ENCODE measurements at regions not wholly inside any gene's neighbourhood (a gene's known extent, or its start where the extent isn't known, plus 50 kb on each side); places are given as distances from the start of the nearest gene placed in this dataset.

DNA sequence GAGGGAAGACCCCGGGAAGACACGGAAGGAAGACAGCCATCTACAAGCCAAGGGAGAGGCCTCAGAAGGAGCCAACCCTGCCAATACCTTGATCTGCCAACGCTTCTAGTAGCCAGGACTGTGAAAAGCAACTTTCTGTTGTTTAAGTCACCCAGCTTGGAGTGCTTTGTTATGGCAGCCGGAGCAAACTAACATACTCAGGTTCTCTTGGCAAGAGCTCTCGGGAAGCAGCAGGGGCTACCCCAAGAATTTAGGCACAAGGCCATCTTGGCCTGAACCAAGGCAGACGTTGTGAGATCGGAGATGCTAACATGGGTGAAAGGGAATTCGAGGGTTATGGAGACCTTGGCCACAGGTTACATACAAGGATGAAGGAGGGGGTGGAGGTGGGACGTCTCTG, 78.6 kb upstream of the KLHL29 start:
- no peak overlapping the region for H4K91ac ChIP-seq (ENCODE audit: insufficient read depth, low read depth, low read length)
- H3K27ac ChIP-seq (ENCODE audit: insufficient read depth, low read length), result no peak overlapping the region
- ChIA-PET CTCF (no interaction called here), POLR2A (ENCODE audit: unreplicated experiment) (no interaction called here)
- in situ Hi-C loops (cut with MboI; ENCODE audit: low sequenced_read_pairs), result no loop called here
- no peak overlapping the region for H2AK9ac ChIP-seq (replicated peaks; ENCODE audit: low read depth, low read length, poor library complexity)
- no peak overlapping the region for H3K23ac ChIP-seq (ENCODE audit: low read depth, low read length)
- no peak overlapping the region for H3K9ac ChIP-seq (ENCODE audit: low read depth, low read length)
- H3K14ac ChIP-seq (replicated peaks; ENCODE audit: low read depth, low read length), result no peak overlapping the region
- ATAC-seq (ENCODE audit: low read depth) (no peak), DNase-seq (no peak)
- no peak overlapping the region for H3K4ac ChIP-seq (ENCODE audit: low read depth, low read length)
- no peaks in the 10 kb centered on the region for H4K20me1 ChIP-seq (ENCODE audit: insufficient read depth, low read length)
- peaks cover 15% of the 10 kb centered on the region for H3K27me3 ChIP-seq (ENCODE audit: control insufficient read depth, insufficient read depth, low read length)
- H4K5ac ChIP-seq (ENCODE audit: low read depth, low read length), result no peak overlapping the region
- H4K8ac ChIP-seq (ENCODE audit: low read depth in 2 of 2, low read length in 2 of 2), result no peak overlapping the region
- H2BK20ac ChIP-seq (ENCODE audit: low read depth, low read length), result no peak overlapping the region
- no peak overlapping the region for H3K4me3 ChIP-seq (ENCODE audit: insufficient read depth, low read depth, low read length)
- no peak overlapping the region for H3K4me2 ChIP-seq (ENCODE audit: low read depth, low read length)
- H2BK15ac ChIP-seq (ENCODE audit: low read depth, low read length), result no peak overlapping the region
- TF ChIP-seq RCOR1 (IDR thresholded peaks at IDR 0.05; ENCODE audit: insufficient replicate concordance, low read length), result no peak
- TF ChIP-seq SMC3 (IDR thresholded peaks at IDR 0.05; ENCODE audit: low read depth, low read length), result no peak
- TF ChIP-seq RFX5 (IDR thresholded peaks at IDR 0.05; ENCODE audit: low read depth, low read length), result no peak
- no peak for TF ChIP-seq CEBPB (IDR thresholded peaks at IDR 0.05; ENCODE audit: low read depth, low read length)
- no peaks in the 10 kb centered on the region for H3K36me3 ChIP-seq (ENCODE audit: control insufficient read depth, insufficient read depth, low read length)
- H3K18ac ChIP-seq (ENCODE audit: low read depth, low read length), result no peak overlapping the region
- H2BK5ac ChIP-seq (ENCODE audit: low read depth, low read length, poor library complexity, severe bottlenecking), result no peak overlapping the region
- no peaks in the 10 kb centered on the region for H3K9me1 ChIP-seq (ENCODE audit: insufficient read depth, low read length)
- intact Hi-C loops (cut with micrococcal nuclease), result no loop called here
- no peak overlapping the region for H2BK120ac ChIP-seq (ENCODE audit: low read depth, low read length)
- H3K79me1 ChIP-seq (ENCODE audit: low read depth in 1 of 2, low read length in 2 of 2), result no peaks in the 10 kb centered on the region
- no peak overlapping the region for H2AFZ ChIP-seq (replicated peaks; ENCODE audit: low read length, poor library complexity)
- no peak overlapping the region for H2AK5ac ChIP-seq (ENCODE audit: low read depth, low read length)
- no TSS peak for BruUV-seq (replicated peaks)
- no peak overlapping the region for H3K56ac ChIP-seq (ENCODE audit: extremely low read depth, insufficient read depth, low read length)
- dilution Hi-C loops (cut with HindIII; ENCODE audit: low sequenced_read_pairs, unreplicated experiment), result no loop called here
- H3K9me3 ChIP-seq (ENCODE audit: control insufficient read depth, insufficient read depth, low read length), result no peaks in the 10 kb centered on the region
- WGBS, 2 experiments (ENCODE audit: extremely low coverage in 2 of 2, insufficient read length in 1 of 2), result 20% methylated on average over 3 of the region's 9 CpGs; no CpG with 5 or more reads in 1 of the 2 experiments
- H3K4me1 ChIP-seq (ENCODE audit: control insufficient read depth, insufficient read depth, low read length), result peaks cover 1% of the 10 kb centered on the region; the same call in 1 of the 2 replicates

Data from IMR-90 (cell line).